HUES6 (cell line): ENCODE measurements at regions not wholly inside any gene's neighbourhood (a gene's known extent, or its start where the extent isn't known, plus 50 kb on each side); places are given as distances from the start of the nearest gene placed in this dataset.
A peak's percentile ranks its signal among the peaks of the same experiment; 100 is the strongest.

Experiments
- H3K27ac ChIP-seq: 2 replicates; pipeline ENCODE4 v1.7.0; 2013; ENCODE audit warnings: low read depth, mild to moderate bottlenecking, low read length, inconsistent platforms
- H3K27me3 ChIP-seq: 2 replicates; pipeline ENCODE4 v1.6.1; 2013; ENCODE audit warnings: low read length; ENCODE audit not compliant: control insufficient read depth, insufficient read depth
- H3K36me3 ChIP-seq: 2 replicates; pipeline ENCODE4 v1.6.1; 2013; ENCODE audit warnings: low read length; ENCODE audit not compliant: control insufficient read depth, insufficient read depth
- H3K4me1 ChIP-seq: 2 replicates; pipeline ENCODE4 v1.6.1; 2013; ENCODE audit warnings: low read length; ENCODE audit not compliant: control insufficient read depth, insufficient read depth
- H3K4me3 ChIP-seq: 2 replicates; pipeline ENCODE4 v1.5.1; 2013; ENCODE audit warnings: low read depth, low read length
- H3K9ac ChIP-seq: one replicate; pipeline ENCODE4 v1.6.1; 2013; ENCODE audit warnings: mild to moderate bottlenecking, low read length
- H3K9me3 ChIP-seq: 2 replicates; pipeline ENCODE4 v1.6.1; 2013; ENCODE audit warnings: low read depth, low read length; ENCODE audit not compliant: control insufficient read depth, insufficient read depth

DNA sequence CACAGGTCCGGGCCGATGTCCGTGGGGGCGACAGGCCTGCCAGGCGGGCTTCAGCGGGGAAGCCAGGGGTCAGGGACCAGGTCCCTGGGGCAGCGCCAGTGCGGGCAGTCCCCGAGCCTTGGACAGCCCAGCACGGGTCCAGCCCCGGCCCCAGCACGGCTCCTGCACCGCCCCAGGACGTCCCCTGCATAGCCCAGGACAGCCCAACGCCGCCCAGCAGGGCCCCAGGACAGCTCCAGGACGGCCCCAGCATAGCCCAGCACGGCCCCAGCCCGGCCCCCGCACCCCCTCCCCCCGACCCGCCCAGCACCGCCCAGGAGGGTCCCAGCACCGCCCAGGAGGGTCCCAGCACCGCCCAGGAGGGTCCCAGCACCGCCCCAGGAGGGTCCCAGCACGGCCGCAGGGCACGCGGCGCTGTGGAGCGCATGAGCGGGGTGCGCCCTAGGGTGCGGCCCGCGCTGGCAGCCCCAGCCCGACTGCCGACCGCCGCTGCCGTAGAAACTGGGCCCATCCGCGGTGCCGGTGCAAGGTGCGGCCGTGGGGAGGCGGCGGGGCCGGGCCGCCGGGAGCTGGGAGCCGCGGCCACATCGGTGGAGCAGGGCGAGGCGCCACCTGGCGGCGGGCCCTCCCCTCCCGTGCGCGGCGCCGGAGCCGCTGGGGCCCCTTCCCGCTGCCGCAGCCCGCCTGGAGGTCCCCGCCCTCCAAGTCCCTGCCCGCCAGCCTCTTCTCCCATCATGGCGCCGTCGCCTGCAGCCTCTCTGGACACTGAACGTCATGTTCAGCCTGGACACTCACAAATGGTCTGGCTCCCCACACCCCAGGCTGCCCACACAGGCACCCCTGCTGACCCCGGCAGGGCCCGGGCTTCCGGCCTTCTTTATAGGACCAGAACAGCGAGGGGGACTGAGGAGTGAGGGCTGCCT lies 106.8 kb upstream of the NKX1-1 start:
- Histone ChIP-seq H3K27ac (no peak overlapping the region), H3K9ac (no peak overlapping the region)

GRCh38 chr4:1512051-1512737 lies 106.0 kb upstream of the NKX1-1 start:
- Histone ChIP-seq H3K36me3 (no peaks in the 10 kb centered on the region), H3K27me3 (peaks cover 32% of the 10 kb centered on the region; the same call in 1 of the 2 replicates), H3K4me3 (peak overlapping the region; percentile 58), H3K9me3 (no peaks in the 10 kb centered on the region; the same call in 1 of the 2 replicates), H3K9ac (no peak overlapping the region), H3K4me1 (no peaks in the 10 kb centered on the region), H3K27ac (no peak overlapping the region)

More for the DNA sequence above, 106.8 kb upstream of the NKX1-1 start:
- H3K4me1 ChIP-seq, result no peaks in the 10 kb centered on the region
- H3K36me3 ChIP-seq, result no peaks in the 10 kb centered on the region
- peaks cover 36% of the 10 kb centered on the region; the same call in 1 of the 2 replicates for H3K27me3 ChIP-seq
- no peaks in the 10 kb centered on the region; the same call in 1 of the 2 replicates for H3K9me3 ChIP-seq
- peak overlapping the region; percentile 58 for H3K4me3 ChIP-seq

DNA sequence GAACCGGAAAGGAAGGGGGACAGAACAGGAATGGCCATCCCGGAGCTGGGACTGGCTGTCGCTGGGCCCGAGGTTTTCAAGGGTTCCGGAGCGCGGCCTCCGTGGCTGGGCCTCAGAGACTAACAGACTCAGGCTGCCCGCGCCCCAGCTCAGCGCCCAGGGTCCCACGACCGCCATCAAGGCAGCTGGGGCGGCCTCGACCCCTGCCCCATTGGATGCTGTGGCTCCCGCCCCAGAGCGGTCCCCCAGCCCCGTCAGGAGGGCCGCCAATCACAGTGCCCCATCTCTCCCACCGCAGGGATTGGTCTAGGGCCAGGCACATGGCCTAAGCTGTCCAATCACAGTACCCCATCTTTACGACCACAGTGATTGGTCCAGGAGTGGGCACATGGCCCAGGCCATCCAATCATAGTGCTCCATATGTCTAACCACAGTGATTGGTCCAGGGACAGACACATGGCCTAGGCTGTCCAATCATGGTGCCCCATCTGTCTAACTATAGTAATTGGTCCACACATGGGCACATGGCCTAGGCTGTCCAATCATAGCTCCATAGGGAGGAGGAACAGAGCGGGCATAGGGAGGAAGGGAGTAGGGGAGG lies 105.3 kb upstream of the NKX1-1 start:
- Histone ChIP-seq H3K9me3 (no peaks in the 10 kb centered on the region; the same call in 1 of the 2 replicates), H3K9ac (no peak overlapping the region), H3K4me1 (no peaks in the 10 kb centered on the region), H3K27me3 (peaks cover 26% of the 10 kb centered on the region; the same call in 1 of the 2 replicates), H3K36me3 (no peaks in the 10 kb centered on the region), H3K4me3 (no peak overlapping the region), H3K27ac (no peak overlapping the region)

DNA sequence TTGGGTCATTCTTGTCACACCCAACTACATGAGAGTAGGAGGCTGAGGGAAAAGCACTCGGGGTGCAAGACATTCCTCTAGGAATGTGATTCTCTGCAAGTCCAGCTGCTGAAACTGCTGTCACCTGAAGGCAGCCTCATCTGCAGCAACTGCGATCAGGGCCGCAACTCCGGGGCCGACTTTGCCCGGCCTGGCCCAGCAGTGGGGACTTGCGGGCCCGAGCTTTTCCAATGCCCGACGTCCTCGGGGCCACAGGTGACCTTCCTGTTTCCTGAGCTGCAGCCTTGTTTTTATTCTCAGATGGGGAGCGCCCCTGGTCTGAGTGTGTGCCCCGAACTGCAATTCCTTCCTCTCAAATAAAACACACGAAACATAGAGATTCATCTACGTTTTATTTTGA lies 104.7 kb upstream of the NKX1-1 start:
- Histone ChIP-seq H3K4me1 (no peaks in the 10 kb centered on the region), H3K27ac (no peak overlapping the region), H3K9ac (no peak overlapping the region), H3K27me3 (peaks cover 24% of the 10 kb centered on the region; the same call in 1 of the 2 replicates), H3K36me3 (no peaks in the 10 kb centered on the region), H3K4me3 (no peak overlapping the region), H3K9me3 (no peaks in the 10 kb centered on the region; the same call in 1 of the 2 replicates)

DNA sequence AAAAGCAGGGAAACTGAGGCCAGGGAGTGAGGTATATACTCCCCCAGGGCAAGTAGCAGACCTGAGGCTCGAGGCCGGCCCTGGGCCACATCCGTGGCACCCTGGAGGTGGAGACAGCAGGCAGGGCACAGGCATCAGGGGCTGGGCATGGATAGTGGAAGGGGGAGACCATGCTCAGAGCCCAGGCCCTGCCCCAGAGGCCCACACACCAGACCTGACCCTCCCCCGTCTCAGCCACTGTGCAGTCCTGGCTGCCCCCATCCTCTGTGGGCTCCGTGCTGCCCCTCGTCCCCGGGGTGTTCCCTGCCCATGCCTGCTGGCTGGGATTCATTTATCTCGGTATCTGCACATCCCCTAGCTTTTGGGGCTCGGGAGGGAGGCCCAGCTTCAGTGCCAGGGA lies 103.1 kb upstream of the NKX1-1 start:
- H3K9me3 ChIP-seq, result no peaks in the 10 kb centered on the region; the same call in 1 of the 2 replicates
- no peak overlapping the region for H3K4me3 ChIP-seq
- H3K4me1 ChIP-seq, result no peaks in the 10 kb centered on the region
- no peaks in the 10 kb centered on the region for H3K36me3 ChIP-seq
- H3K27me3 ChIP-seq, result peaks cover 15% of the 10 kb centered on the region; the same call in 1 of the 2 replicates
- no peak overlapping the region for H3K9ac ChIP-seq
- no peak overlapping the region for H3K27ac ChIP-seq

DNA sequence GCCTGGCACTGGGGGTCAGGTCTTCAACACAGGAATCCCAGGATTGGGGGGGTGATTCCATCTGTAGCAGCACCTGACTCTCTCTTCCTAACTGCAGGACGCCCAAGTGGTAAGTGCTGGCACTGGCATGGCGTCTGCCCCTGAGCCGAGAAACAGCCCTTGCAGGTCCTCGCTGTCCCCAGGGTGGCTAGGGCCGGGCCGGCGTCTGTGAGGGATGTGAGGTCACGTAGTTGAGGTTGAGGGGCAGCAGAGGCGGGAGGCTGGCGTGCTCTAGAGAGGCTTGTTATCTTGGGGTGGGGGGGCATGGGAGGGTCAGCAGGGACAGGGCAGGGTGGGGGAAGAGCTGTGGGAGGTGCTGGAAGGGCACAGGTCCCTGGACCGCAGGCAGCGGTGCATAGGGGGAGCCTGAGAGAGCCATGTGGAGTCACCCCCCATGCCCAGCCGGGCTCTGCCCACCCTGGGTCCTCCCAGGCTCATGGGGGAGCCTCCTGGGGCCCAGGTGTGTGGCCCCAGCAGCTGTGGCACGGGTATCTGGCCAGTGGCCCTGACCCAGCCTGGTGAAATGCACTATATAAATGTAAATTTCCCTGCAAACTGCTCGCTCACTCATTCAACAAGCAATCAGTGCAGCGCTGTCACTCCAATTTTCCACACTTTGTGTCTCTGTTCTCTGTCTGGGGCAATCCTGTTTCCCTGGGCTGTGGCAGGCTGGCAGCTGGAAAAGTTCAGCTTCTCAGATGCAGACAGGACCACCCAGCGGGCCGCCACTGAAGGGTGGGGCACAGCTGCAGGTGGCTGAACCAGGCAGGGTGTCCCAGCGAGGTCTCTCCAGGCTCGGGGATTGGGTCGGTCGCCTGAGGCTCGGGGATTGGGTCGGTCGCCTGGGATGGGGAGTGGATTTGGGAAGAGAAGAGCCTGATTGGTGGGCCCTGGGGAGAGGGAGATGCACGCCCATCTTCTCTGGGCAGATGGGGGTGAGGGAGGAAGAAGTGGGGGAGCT lies 102.2 kb upstream of the NKX1-1 start:
- H3K27me3 ChIP-seq, result peaks cover 7% of the 10 kb centered on the region; the same call in 1 of the 2 replicates
- no peak overlapping the region for H3K4me3 ChIP-seq
- no peaks in the 10 kb centered on the region for H3K4me1 ChIP-seq
- H3K27ac ChIP-seq, result no peak overlapping the region
- no peaks in the 10 kb centered on the region for H3K9me3 ChIP-seq
- no peaks in the 10 kb centered on the region for H3K36me3 ChIP-seq
- no peak overlapping the region for H3K9ac ChIP-seq

DNA sequence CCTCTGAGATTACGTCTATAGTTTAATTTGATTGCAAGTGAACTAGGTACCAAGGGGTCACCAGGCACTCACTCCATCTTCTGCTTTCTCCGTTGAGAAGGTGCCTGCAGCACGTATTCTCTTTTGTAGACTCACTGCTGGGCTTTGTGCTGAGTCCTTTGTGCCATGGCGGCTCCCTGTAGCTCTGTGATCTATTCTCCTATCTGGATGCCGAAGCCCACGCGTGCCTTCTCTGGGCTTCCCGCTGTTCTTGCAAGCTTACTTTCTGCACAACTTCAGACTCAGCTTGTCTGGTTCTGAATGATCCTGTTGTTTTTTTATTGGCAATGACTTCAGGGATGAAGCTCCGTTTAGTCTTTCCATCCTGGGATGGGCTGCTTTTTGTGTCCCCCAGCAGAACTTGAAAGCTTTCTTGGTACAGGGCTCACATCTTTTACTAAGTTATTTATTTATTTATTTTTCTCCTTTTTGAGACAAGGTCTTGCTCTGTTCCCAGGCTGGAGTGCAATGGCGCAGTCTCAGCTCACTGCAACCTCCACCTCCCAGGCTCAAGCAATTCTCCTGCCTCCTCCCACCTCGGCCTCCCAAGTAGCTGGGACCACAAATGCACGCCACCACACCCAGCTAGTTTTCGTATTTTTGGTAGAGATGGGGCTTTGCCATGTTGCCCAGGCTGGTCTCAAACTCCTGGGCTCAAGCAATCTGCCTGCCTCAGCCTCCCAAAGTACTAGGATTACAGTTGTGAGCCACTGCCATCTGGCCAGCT lies 100.9 kb upstream of the NKX1-1 start:
- H3K9ac ChIP-seq, result no peak overlapping the region
- no peak overlapping the region for H3K4me3 ChIP-seq
- no peaks in the 10 kb centered on the region for H3K36me3 ChIP-seq
- peaks cover 5% of the 10 kb centered on the region; the same call in 1 of the 2 replicates for H3K27me3 ChIP-seq
- H3K4me1 ChIP-seq, result no peaks in the 10 kb centered on the region
- H3K9me3 ChIP-seq, result no peaks in the 10 kb centered on the region
- H3K27ac ChIP-seq, result no peak overlapping the region

DNA sequence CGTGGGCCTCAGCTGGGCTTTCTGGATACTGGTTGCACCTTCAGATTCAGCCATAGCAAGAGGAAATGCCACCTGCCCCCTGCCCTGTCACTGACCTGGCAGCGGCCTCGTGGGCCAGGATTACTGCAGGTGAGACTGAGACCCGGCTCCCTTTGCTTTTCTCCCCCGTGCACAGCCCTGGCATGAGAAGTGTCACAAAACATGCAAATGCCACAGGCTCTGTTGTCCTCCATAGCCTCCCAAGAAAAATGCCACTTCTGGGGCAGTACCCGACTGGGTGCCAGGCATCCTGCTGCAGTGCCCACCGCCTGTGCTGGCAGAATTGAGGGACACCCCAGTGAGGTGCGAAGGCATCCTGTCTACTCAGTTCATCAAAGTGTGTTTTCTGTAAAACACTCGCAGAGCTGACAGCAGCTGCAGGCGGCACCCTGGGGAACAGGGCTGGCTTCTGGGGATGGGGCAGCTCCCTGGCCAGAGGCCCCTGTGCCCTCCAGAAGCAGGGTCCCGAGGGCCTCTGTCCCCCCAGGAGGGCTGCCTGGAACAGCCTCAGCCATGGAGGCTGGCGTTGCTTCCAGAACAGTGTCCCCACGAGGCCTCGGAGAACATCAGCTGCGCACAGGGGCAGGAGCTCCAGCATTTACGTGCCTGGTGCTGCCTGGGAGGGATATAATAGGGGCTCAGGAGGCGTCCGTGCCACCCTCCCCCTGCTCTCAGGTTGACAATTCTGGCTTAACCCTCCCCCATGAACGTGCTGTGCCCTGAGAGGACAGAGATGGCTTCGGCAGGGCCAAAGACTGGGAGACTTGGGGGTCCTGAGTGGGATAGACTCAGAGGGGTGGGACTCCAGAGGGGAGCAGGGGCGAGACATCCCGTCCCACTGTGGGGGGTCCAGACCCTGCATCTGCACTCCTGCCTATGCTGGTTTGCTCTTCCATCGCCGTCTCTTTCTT lies 99.5 kb upstream of the NKX1-1 start:
- Histone ChIP-seq H3K27me3 (peaks cover 5% of the 10 kb centered on the region; the same call in 1 of the 2 replicates), H3K4me3 (no peak overlapping the region), H3K9ac (no peak overlapping the region), H3K36me3 (no peaks in the 10 kb centered on the region), H3K9me3 (no peaks in the 10 kb centered on the region), H3K27ac (no peak overlapping the region), H3K4me1 (no peaks in the 10 kb centered on the region)
